GM18520 (cell line): ENCODE measurements at regions not wholly inside any gene's neighbourhood (a gene's known extent, or its start where the extent isn't known, plus 50 kb on each side); places are given as distances from the start of the nearest gene placed in this dataset.

Source experiments
- ATAC-seq: cut with Tn5 transposase; IDR thresholded peaks from one replicate; pipeline ENCODE4 v1.9.1; 2021; ENCODE audit not compliant: unreplicated experiment

GRCh38 chr16:85372627-85373372 lies 240.3 kb upstream of the GSE1 start:
- no peak for ATAC-seq

- no peak for ATAC-seq
Observed at GRCh38 chr16:85373741-85374570, 239.2 kb upstream of the GSE1 start.

GRCh38 chr16:85374571-85374872 lies 238.6 kb upstream of the GSE1 start:
- ATAC-seq = no peak

GRCh38 chr16:85375282-85375681 lies 237.8 kb upstream of the GSE1 start:
- no peak for ATAC-seq

- ATAC-seq = no peak
Observed at GRCh38 chr16:85376292-85377095, 236.6 kb upstream of the GSE1 start.

GRCh38 chr16:85377388-85378144 lies 235.6 kb upstream of the GSE1 start:
- no peak for ATAC-seq

GRCh38 chr16:85378145-85379040 lies 234.7 kb upstream of the GSE1 start:
- ATAC-seq = no peak

GRCh38 chr16:85379041-85380001 lies 233.8 kb upstream of the GSE1 start:
- no peak for ATAC-seq

GRCh38 chr16:85380002-85380395 lies 233.1 kb upstream of the GSE1 start:
- ATAC-seq = no peak

GRCh38 chr16:85380905-85381737 lies 232.0 kb upstream of the GSE1 start:
- no peak for ATAC-seq

- no peak for ATAC-seq
Observed at GRCh38 chr16:85381738-85382592, 231.2 kb upstream of the GSE1 start.

- ATAC-seq = no peak
Observed at GRCh38 chr16:85382717-85383118, 230.4 kb upstream of the GSE1 start.

GRCh38 chr16:85383836-85384832 lies 229.0 kb upstream of the GSE1 start:
- no peak for ATAC-seq

GRCh38 chr16:85384833-85385462 lies 228.2 kb upstream of the GSE1 start:
- ATAC-seq = no peak
